ENCODE measurements at regions not wholly inside any gene's neighbourhood (a gene's known extent, or its start where the extent isn't known, plus 50 kb on each side); places are given as distances from the start of the nearest gene placed in this dataset.

- Histone ChIP-seq H3K4me3 (no peak overlapping the region), H3K4me2 (ENCODE audit: control insufficient read depth, insufficient read depth) (no peak overlapping the region), H4K20me1 (ENCODE audit: control insufficient read depth, insufficient read depth) (no peaks in the 10 kb centered on the region), H3K4me1 (ENCODE audit: control insufficient read depth, insufficient read depth, low read length) (no peaks in the 10 kb centered on the region), H3K27me3 (replicated peaks in 1 of 2; ENCODE audit: control insufficient read depth in 2 of 2, insufficient read depth in 2 of 2, low read length in 1 of 2) (no peaks in the 10 kb centered on the region), H3K9ac (ENCODE audit: control insufficient read depth, insufficient read depth, low read length) (no peak overlapping the region), H3K9me3 (replicated peaks; ENCODE audit: control insufficient read depth, insufficient read depth, low read length) (no peaks in the 10 kb centered on the region; the same call in 2 of the 3 replicates), H3K79me2 (ENCODE audit: control insufficient read depth, insufficient read depth, low read length) (no peaks in the 10 kb centered on the region), H2AFZ (ENCODE audit: control insufficient read depth, low read depth, low read length) (no peak overlapping the region), H3K36me3 (ENCODE audit: control insufficient read depth in 2 of 2, insufficient read depth in 2 of 2, low read length in 1 of 2) (no peaks in the 10 kb centered on the region), H3K27ac (ENCODE audit: control insufficient read depth, insufficient read depth) (no peak overlapping the region)
- FAIRE-seq (no peak), DNase-seq (ENCODE audit: low read depth, low spot score) (no peak), ATAC-seq (no peak)
- in situ Hi-C loops (cut with MboI) (no loop called here), intact Hi-C loops (cut with micrococcal nuclease; ENCODE audit: unreplicated experiment) (no loop called here)
- RAD21 ChIA-PET (ENCODE audit: unreplicated experiment): no interaction called here
- WGBS (ENCODE audit: insufficient coverage, insufficient replicate concordance, low lambda C conversion rate, missing lambda C conversion rate): 9% methylated on average over 12 of the region's 12 CpGs
- no TSS peak for BruUV-seq (replicated peaks)
- SMC1A ChIA-PET (ENCODE audit: uncharacterized antibody, unreplicated experiment): no interaction called here
- CTCF ChIA-PET: no interaction called here
- POLR2A ChIA-PET: no interaction called here
- TF ChIP-seq NR2F1 (conservative IDR thresholded peaks at IDR 0.05) (no peak), HDAC2 (IDR thresholded peaks at IDR 0.05) (no peak), ZNF687 (IDR thresholded peaks at IDR 0.05) (no peak), BRCA1 (IDR thresholded peaks at IDR 0.05; ENCODE audit: low read depth, low read length) (no peak), CBFB (IDR thresholded peaks at IDR 0.05; ENCODE audit: low read depth) (no peak), MTA3 (IDR thresholded peaks at IDR 0.05; ENCODE audit: borderline replicate concordance, low read length) (no peak), USF1 (IDR thresholded peaks at IDR 0.05; ENCODE audit: borderline replicate concordance, extremely low read length, insufficient read depth, low read depth, low read length) (no peak), TBL1XR1 (IDR thresholded peaks at IDR 0.05; ENCODE audit: low read depth, low read length) (no peak), CUX1 (IDR thresholded peaks at IDR 0.05; ENCODE audit: insufficient replicate concordance, low read depth, low read length) (no peak), TCF7 (IDR thresholded peaks at IDR 0.05; ENCODE audit: borderline replicate concordance) (no peak), ETV6 (conservative IDR thresholded peaks at IDR 0.05 in 1 of 2, IDR thresholded peaks at IDR 0.05 in 1 of 2; ENCODE audit: borderline replicate concordance in 1 of 2, low read depth in 1 of 2) (no peak), ELK1 (IDR thresholded peaks at IDR 0.05; ENCODE audit: low read depth, low read length) (no peak)
Observed at GRCh38 chr19:27894906-27895754, 1317.8 kb downstream of the UQCRFS1 start.
